IMR-90 (cell line): ENCODE measurements at regions not wholly inside any gene's neighbourhood (a gene's known extent, or its start where the extent isn't known, plus 50 kb on each side); places are given as distances from the start of the nearest gene placed in this dataset.

Source experiments
- ATAC-seq: fragments of 200-7000 bp; cut with Tn5 transposase; 2 replicates; pipeline ENCODE4 v1.9.1; 2020; ENCODE audit warnings: low read depth, mild to moderate bottlenecking, moderate library complexity
- BruUV-seq: library from RNA; stranded (reverse); fragments of 400-500 nt; replicated peaks from 2 replicates; lab custom pipeline; 2021; lab: Mats Ljungman, UMichigan
- CTCF ChIA-PET: fragments of 300-600 bp; formaldehyde crosslinking; extraction: SDS; loops from one replicate; lab custom pipeline; 2021; ENCODE audit warnings: antibody characterized with exemption; lab: Yijun Ruan, JAX
- POLR2A ChIA-PET: fragments of 300-600 bp; sonication (Branson Sonifier 250); formaldehyde crosslinking; loops from one replicate; lab custom pipeline; 2022; ENCODE audit warnings: antibody characterized with exemption; ENCODE audit not compliant: unreplicated experiment; lab: Charles Lee
- DNase-seq: peaks from one replicate; pipeline ENCODE4 v3.0.0; 2013
- H2AFZ ChIP-seq: replicated peaks from 2 replicates; pipeline ENCODE3; 2013; ENCODE audit warnings: low read length, mild to moderate bottlenecking; ENCODE audit not compliant: poor library complexity
- H2AK5ac ChIP-seq: 2 replicates; pipeline ENCODE4 v1.6.1; 2013; ENCODE audit warnings: low read depth, low read length, inconsistent platforms
- H2AK9ac ChIP-seq: replicated peaks from 2 replicates; pipeline ENCODE3; 2013; ENCODE audit warnings: mild to moderate bottlenecking, low read depth, low read length, moderate library complexity; ENCODE audit not compliant: poor library complexity
- H2BK120ac ChIP-seq: 2 replicates; pipeline ENCODE4 v1.6.1; 2013; ENCODE audit warnings: low read depth, low read length, inconsistent platforms
- H2BK15ac ChIP-seq: 3 replicates; pipeline ENCODE4 v1.6.1; 2013; ENCODE audit warnings: low read depth, low read length, inconsistent platforms
- H2BK20ac ChIP-seq: 2 replicates; pipeline ENCODE4 v1.6.1; 2013; ENCODE audit warnings: low read depth, mild to moderate bottlenecking, inconsistent platforms, low read length, moderate library complexity
- H2BK5ac ChIP-seq: 2 replicates; pipeline ENCODE4 v1.6.1; 2013; ENCODE audit warnings: mild to moderate bottlenecking, low read depth, low read length, inconsistent platforms; ENCODE audit not compliant: poor library complexity, severe bottlenecking
- H3K14ac ChIP-seq: replicated peaks from 2 replicates; pipeline ENCODE4 v1.6.1; 2013; ENCODE audit warnings: low read depth, low read length, inconsistent platforms
- H3K18ac ChIP-seq: 2 replicates; pipeline ENCODE4 v1.6.1; 2013; ENCODE audit warnings: low read depth, low read length, control low read depth
- H3K23ac ChIP-seq: 2 replicates; pipeline ENCODE4 v1.6.1; 2013; ENCODE audit warnings: low read depth, low read length, inconsistent platforms
- H3K27ac ChIP-seq: 2 replicates; pipeline ENCODE4 v1.5.1; 2013; ENCODE audit warnings: mild to moderate bottlenecking, control low read depth, low read length; ENCODE audit not compliant: insufficient read depth
- H3K27me3 ChIP-seq: 2 replicates; pipeline ENCODE4 v1.6.1; 2013; ENCODE audit warnings: low read length; ENCODE audit not compliant: control insufficient read depth, insufficient read depth
- H3K36me3 ChIP-seq: 2 replicates; pipeline ENCODE4 v1.6.1; 2013; ENCODE audit warnings: low read length, mixed read lengths; ENCODE audit not compliant: control insufficient read depth, insufficient read depth
- H3K4ac ChIP-seq: 2 replicates; pipeline ENCODE4 v1.6.1; 2013; ENCODE audit warnings: low read depth, low read length, inconsistent platforms
- H3K4me1 ChIP-seq: 2 replicates; pipeline ENCODE4 v1.6.1; 2013; ENCODE audit warnings: low read length, mixed read lengths; ENCODE audit not compliant: control insufficient read depth, insufficient read depth
- H3K4me2 ChIP-seq: 2 replicates; pipeline ENCODE4 v1.6.1; 2013; ENCODE audit warnings: low read depth, mild to moderate bottlenecking, control low read depth, low read length, moderate library complexity
- H3K4me3 ChIP-seq: 2 replicates; pipeline ENCODE4 v1.5.1; 2013; ENCODE audit warnings: low read depth, mild to moderate bottlenecking, control low read depth, low read length, moderate library complexity; ENCODE audit not compliant: insufficient read depth
- H3K56ac ChIP-seq: 2 replicates; pipeline ENCODE4 v1.6.1; 2013; ENCODE audit warnings: low read length, inconsistent platforms; ENCODE audit not compliant: insufficient read depth; ENCODE audit errors: extremely low read depth
- H3K79me1 ChIP-seq, 2 experiments: 2 replicates each; pipeline ENCODE4 v1.6.1; 2013; ENCODE audit warnings: low read length in 2 of 2, inconsistent platforms in 1 of 2, low read depth in 1 of 2
- H3K9ac ChIP-seq: 2 replicates; pipeline ENCODE4 v1.6.1; 2013; ENCODE audit warnings: low read depth, low read length, control low read depth
- H3K9me1 ChIP-seq: 2 replicates; pipeline ENCODE4 v1.6.1; 2013; ENCODE audit warnings: low read length, inconsistent platforms; ENCODE audit not compliant: insufficient read depth
- H3K9me3 ChIP-seq: 2 replicates; pipeline ENCODE4 v1.6.1; 2013; ENCODE audit warnings: low read length; ENCODE audit not compliant: control insufficient read depth, insufficient read depth
- H4K20me1 ChIP-seq: 2 replicates; pipeline ENCODE4 v1.6.1; 2013; ENCODE audit warnings: low read length, inconsistent platforms; ENCODE audit not compliant: insufficient read depth
- H4K5ac ChIP-seq: 2 replicates; pipeline ENCODE4 v1.6.1; 2013; ENCODE audit warnings: mild to moderate bottlenecking, low read depth, low read length, control low read depth
- H4K8ac ChIP-seq, 2 experiments: 2 replicates each; pipeline ENCODE4 v1.6.1; 2013; ENCODE audit warnings: low read depth in 2 of 2, low read length in 2 of 2, control low read depth in 1 of 2, inconsistent platforms in 1 of 2
- H4K91ac ChIP-seq: 2 replicates; pipeline ENCODE4 v1.6.1; 2013; ENCODE audit warnings: low read depth, low read length, inconsistent platforms; ENCODE audit not compliant: insufficient read depth
- BHLHE40 ChIP-seq: fragments of 150-350 bp; IDR thresholded peaks from 2 replicates; pipeline ENCODE4 v1.6.1; 2016; ENCODE audit warnings: mild to moderate bottlenecking, low read depth, low read length
- CHD1 ChIP-seq: IDR thresholded peaks from 2 replicates; pipeline ENCODE4 v1.6.1; 2012; ENCODE audit warnings: low read depth, low read length, improper control_type of control experiment
- CTCF ChIP-seq: conservative IDR thresholded peaks from 2 replicates; pipeline ENCODE4 v1.5.1; 2012; ENCODE audit warnings: mild to moderate bottlenecking, low read depth, low read length, improper control_type of control experiment
- FOS ChIP-seq: fragments of 150-350 bp; IDR thresholded peaks from 2 replicates; pipeline ENCODE4 v1.6.1; 2016; ENCODE audit warnings: low read depth, low read length
- MAFK ChIP-seq: IDR thresholded peaks from 2 replicates; pipeline ENCODE4 v1.6.1; 2012; ENCODE audit warnings: low read depth, low read length, improper control_type of control experiment
- MAZ ChIP-seq: IDR thresholded peaks from 2 replicates; pipeline ENCODE4 v1.6.1; 2012; ENCODE audit warnings: low read depth, mild to moderate bottlenecking, low read length, improper control_type of control experiment, moderate library complexity, borderline replicate concordance
- RAD21 ChIP-seq: IDR thresholded peaks from 2 replicates; pipeline ENCODE4 v1.6.1; 2012; ENCODE audit warnings: low read length, improper control_type of control experiment
- RCOR1 ChIP-seq: IDR thresholded peaks from 2 replicates; pipeline ENCODE4 v1.6.1; 2012; ENCODE audit warnings: mild to moderate bottlenecking, low read length, improper control_type of control experiment; ENCODE audit not compliant: insufficient replicate concordance
- SMC3 ChIP-seq: fragments of 150-350 bp; IDR thresholded peaks from 2 replicates; pipeline ENCODE4 v1.6.1; 2016; ENCODE audit warnings: low read depth, mild to moderate bottlenecking, antibody characterized with exemption, low read length, moderate library complexity
- USF2 ChIP-seq: fragments of 150-350 bp; IDR thresholded peaks from 2 replicates; pipeline ENCODE4 v1.6.1; 2017; ENCODE audit warnings: mild to moderate bottlenecking, antibody characterized with exemption, low read length, low read depth
- WGBS, 2 experiments: methylation state at CpG; one replicate each; pipeline versions ENCODE4 v1.1.5 to v1.1.7; 2013; ENCODE audit warnings: missing lambda C conversion rate in 2 of 2; ENCODE audit not compliant: insufficient read length in 1 of 2; ENCODE audit errors: extremely low coverage in 2 of 2; 5-methylcytosine and 5-hydroxymethylcytosine counted together
- dilution Hi-C: fragments of 300-500 bp; cut with HindIII; formaldehyde crosslinking; loops from one replicate; pipeline ENCODE4 v1.14.3; 2018; ENCODE audit warnings: low sequenced_read_pairs; ENCODE audit not compliant: unreplicated experiment
- in situ Hi-C: fragments of 300-500 bp; cut with MboI; formaldehyde crosslinking; loops from 3 replicates; pipeline ENCODE4 v1.14.3; 2019; ENCODE audit warnings: low sequenced_read_pairs, inconsistent platforms, mixed read lengths
- intact Hi-C: fragments of 100-400 bp; cut with micrococcal nuclease; formaldehyde crosslinking; loops from 2 replicates; pipeline ENCODE4 v1.10.0; 2022
- TF ChIP-seq, protein P1 (sequence below): fragments of 150-350 bp; IDR thresholded peaks from 2 replicates; pipeline ENCODE4 v1.6.1; 2016; ENCODE audit warnings: low read depth, mild to moderate bottlenecking, low read length, moderate library complexity, borderline replicate concordance

GRCh38 chr6:71088166-71088565 lies 131.3 kb upstream of the B3GAT2 start:
- Histone ChIP-seq H2BK5ac (no peak overlapping the region), H3K9me3 (no peaks in the 10 kb centered on the region), H4K5ac (no peak overlapping the region), H3K27me3 (peaks cover 6% of the 10 kb centered on the region; the same call in 1 of the 2 replicates), H3K79me1 (no peaks in the 10 kb centered on the region), H2BK15ac (no peak overlapping the region), H4K8ac (no peak overlapping the region), H3K4ac (no peak overlapping the region), H2BK20ac (no peak overlapping the region), H3K18ac (no peak overlapping the region), H2AK5ac (no peak overlapping the region), H3K9ac (no peak overlapping the region), H3K27ac (no peak overlapping the region), H3K4me2 (no peak overlapping the region), H4K20me1 (no peaks in the 10 kb centered on the region), H3K56ac (no peak overlapping the region), H2AK9ac (no peak overlapping the region), H2AFZ (no peak overlapping the region), H3K23ac (no peak overlapping the region), H3K9me1 (no peaks in the 10 kb centered on the region), H3K14ac (no peak overlapping the region), H3K36me3 (no peaks in the 10 kb centered on the region), H3K4me1 (no peaks in the 10 kb centered on the region), H3K4me3 (no peak overlapping the region), H4K91ac (no peak overlapping the region), H2BK120ac (no peak overlapping the region)
- dilution Hi-C loops = no loop called here
- TF ChIP-seq USF2 (no peak), MAZ (no peak), CTCF (no peak), BHLHE40 (no peak), RAD21 (no peak), MAFK (no peak), SMC3 (no peak), FOS (no peak), RCOR1 (no peak), CHD1 (no peak)
- TF ChIP-seq, protein P1, sequence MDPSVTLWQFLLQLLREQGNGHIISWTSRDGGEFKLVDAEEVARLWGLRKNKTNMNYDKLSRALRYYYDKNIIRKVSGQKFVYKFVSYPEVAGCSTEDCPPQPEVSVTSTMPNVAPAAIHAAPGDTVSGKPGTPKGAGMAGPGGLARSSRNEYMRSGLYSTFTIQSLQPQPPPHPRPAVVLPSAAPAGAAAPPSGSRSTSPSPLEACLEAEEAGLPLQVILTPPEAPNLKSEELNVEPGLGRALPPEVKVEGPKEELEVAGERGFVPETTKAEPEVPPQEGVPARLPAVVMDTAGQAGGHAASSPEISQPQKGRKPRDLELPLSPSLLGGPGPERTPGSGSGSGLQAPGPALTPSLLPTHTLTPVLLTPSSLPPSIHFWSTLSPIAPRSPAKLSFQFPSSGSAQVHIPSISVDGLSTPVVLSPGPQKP = no peak
- in situ Hi-C loops = no loop called here
- ATAC-seq = no peak
- ChIA-PET POLR2A (no interaction called here), CTCF (interaction anchor here (0.6 kb wide), 1 partner anchor 381 kb away, joined by 5 read pairs; no protein-coding TSS in a partner anchor)
- DNase-seq = no peak
- WGBS, 2 experiments = no CpG with 5 or more reads among the region's 3 CpGs
- no TSS peak for BruUV-seq
- intact Hi-C loops = no loop called here
